ENCODE measurements at regions not wholly inside any gene's neighbourhood (a gene's known extent, or its start where the extent isn't known, plus 50 kb on each side); places are given as distances from the start of the nearest gene placed in this dataset.

DNA sequence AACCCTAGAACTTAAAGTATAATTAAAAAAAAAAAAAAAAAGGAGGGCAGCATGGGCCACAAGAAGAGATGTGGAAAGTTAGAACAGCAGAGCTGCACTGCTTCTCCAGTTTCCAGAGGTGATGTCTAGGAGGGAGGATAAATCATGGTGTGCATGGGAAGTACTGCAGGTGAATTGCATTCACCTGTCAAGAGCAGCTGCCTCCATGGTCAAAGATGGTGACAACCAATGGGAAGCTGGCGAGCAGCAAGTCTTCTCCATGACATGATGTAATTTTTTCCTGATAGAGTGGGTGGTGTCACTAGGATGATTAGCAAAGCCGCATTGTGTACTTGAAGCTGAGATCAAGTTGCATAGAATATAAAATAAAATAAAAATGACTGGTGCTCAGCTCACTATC is 95.6 kb upstream of the HS3ST4 start:
- ChIA-PET CTCF (interaction anchor here (0.8 kb wide), 1 partner anchor 13 kb away, joined by 3 read pairs; no protein-coding TSS in a partner anchor), POLR2A (no interaction called here)
- no peak for DNase-seq (ENCODE audit: extremely low spot score)
- TF ChIP-seq, protein P1, sequence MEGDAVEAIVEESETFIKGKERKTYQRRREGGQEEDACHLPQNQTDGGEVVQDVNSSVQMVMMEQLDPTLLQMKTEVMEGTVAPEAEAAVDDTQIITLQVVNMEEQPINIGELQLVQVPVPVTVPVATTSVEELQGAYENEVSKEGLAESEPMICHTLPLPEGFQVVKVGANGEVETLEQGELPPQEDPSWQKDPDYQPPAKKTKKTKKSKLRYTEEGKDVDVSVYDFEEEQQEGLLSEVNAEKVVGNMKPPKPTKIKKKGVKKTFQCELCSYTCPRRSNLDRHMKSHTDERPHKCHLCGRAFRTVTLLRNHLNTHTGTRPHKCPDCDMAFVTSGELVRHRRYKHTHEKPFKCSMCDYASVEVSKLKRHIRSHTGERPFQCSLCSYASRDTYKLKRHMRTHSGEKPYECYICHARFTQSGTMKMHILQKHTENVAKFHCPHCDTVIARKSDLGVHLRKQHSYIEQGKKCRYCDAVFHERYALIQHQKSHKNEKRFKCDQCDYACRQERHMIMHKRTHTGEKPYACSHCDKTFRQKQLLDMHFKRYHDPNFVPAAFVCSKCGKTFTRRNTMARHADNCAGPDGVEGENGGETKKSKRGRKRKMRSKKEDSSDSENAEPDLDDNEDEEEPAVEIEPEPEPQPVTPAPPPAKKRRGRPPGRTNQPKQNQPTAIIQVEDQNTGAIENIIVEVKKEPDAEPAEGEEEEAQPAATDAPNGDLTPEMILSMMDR (IDR thresholded peaks at IDR 0.05; ENCODE audit: control extremely low read depth, extremely low read depth, low read depth, missing control alignments), result no peak

DNA sequence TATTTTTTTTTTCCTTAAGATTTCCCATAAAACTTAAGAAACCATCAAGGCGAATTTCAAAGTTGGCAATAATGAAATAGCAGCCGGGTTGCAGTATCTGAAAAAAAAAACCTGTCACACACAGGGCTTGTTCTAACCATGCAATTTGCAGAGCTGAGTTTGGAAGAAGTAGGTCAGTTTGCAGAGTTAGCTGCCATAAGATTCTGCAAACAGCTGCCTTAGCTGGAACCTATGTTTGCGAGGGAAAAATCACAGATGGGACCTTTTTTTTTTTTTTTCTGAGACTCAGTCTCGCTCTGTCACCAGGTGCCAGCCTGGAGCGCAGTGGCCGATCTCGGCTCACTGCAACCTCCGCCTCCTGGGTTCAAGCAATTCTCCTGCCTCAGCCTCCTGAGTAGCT is 98.5 kb upstream of the HS3ST4 start:
- CTCF ChIA-PET, result no interaction called here
- TF ChIP-seq, protein P1 (IDR thresholded peaks at IDR 0.05; ENCODE audit: control extremely low read depth, extremely low read depth, low read depth, missing control alignments), result no peak
- DNase-seq (ENCODE audit: extremely low spot score), result no peak
- POLR2A ChIA-PET, result no interaction called here

DNA sequence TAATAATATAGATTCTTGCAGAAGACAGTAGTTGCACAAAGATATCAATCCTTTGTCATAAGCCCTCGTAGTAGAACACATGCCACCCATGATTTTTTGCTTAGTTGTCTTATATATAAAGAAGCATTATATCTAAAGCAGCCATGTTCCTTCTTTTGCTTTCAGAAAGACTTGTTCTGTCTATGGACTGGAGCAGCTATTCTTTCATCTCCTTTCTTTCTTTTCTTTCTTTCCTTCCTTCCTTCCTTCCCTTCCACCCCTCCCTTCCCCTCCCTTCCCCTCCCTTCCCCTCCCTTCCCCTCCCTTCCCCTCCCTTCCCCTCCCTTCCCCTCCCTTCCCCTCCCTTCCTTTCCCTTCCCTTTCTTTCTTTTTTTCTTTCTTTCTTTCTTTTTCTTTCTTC is 104.0 kb upstream of the HS3ST4 start:
- no peak for DNase-seq (ENCODE audit: extremely low spot score)
- TF ChIP-seq, protein P1 (IDR thresholded peaks at IDR 0.05; ENCODE audit: control extremely low read depth, extremely low read depth, low read depth, missing control alignments), result no peak
- POLR2A ChIA-PET, result no interaction called here
- CTCF ChIA-PET, result no interaction called here

DNA sequence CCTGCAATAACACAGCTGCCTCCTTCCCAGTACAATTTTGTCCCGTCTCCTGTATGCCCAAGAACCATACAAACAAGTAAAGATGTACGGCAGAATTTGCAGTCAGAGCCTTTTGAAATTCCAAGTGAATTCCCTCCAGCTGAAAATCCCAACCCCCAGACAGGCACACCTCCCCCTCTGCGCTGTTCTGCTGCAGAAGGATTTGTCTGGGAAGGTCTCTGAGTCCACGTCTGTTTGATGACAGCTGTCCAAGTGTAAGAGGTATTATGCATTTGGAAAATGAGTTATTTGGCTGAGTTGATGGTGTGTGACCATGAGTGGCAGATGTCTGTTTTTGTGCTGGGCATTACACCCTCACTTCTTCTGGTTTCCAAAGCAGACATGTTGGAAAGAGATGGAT is 104.9 kb upstream of the HS3ST4 start:
- POLR2A ChIA-PET, result no interaction called here
- DNase-seq (ENCODE audit: extremely low spot score), result no peak
- CTCF ChIA-PET, result no interaction called here
- TF ChIP-seq, protein P1 (IDR thresholded peaks at IDR 0.05; ENCODE audit: control extremely low read depth, extremely low read depth, low read depth, missing control alignments), result no peak

GRCh38 chr16:25585526-25585925 is 106.2 kb upstream of the HS3ST4 start:
- DNase-seq (ENCODE audit: extremely low spot score), result no peak
- CTCF ChIA-PET, result no interaction called here
- POLR2A ChIA-PET, result no interaction called here
- TF ChIP-seq, protein P1 (IDR thresholded peaks at IDR 0.05; ENCODE audit: control extremely low read depth, extremely low read depth, low read depth, missing control alignments), result no peak

DNA sequence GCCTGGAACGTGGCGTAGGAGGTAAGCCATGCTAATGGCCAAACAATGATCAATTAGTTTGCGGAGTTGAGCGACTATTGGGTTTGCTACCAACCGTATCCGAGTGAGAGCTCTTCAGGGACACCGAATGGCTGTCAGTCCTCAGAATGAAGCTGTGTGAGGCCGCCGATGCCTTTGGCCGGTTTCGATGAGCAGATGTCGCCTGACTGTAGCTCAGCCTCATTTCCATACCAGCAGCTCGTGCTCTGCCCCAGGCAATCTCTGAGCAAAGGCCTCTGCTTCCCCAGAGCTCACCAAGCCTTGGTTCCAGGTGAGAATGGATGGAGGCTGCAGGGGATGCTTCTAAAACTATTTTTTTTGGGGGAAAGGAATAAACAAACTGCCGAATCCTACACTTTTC is 111.7 kb upstream of the HS3ST4 start:
- no peak for DNase-seq (ENCODE audit: extremely low spot score)
- POLR2A ChIA-PET, result no interaction called here
- CTCF ChIA-PET, result no interaction called here
- TF ChIP-seq, protein P1 (IDR thresholded peaks at IDR 0.05; ENCODE audit: control extremely low read depth, extremely low read depth, low read depth, missing control alignments), result no peak

DNA sequence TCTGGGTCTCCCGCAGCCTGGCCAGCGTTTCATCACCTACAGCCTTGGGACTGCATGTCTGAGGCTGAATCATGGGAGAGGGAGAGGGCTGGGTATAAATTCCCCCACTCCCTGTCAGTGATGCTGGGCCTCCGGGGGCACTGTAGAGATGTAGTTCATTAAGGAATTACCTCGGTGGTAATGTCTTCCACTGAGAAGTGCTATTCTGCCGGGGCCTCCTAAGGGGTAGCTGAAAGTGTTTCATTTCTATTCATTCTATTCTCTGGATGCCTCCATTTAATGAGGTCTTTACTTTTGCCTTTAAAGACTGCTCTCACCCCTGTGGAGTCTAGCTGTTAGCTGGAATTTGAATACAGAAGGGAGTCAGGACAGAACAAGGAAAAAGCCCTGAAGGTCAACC is 116.4 kb upstream of the HS3ST4 start:
- TF ChIP-seq, protein P1 (IDR thresholded peaks at IDR 0.05; ENCODE audit: control extremely low read depth, extremely low read depth, low read depth, missing control alignments), result no peak
- no peak for DNase-seq (ENCODE audit: extremely low spot score)
- ChIA-PET CTCF (no interaction called here), POLR2A (no interaction called here)
